GM12878 (cell line): ENCODE measurements at regions not wholly inside any gene's neighbourhood (a gene's known extent, or its start where the extent isn't known, plus 50 kb on each side); places are given as distances from the start of the nearest gene placed in this dataset.

Experiments
- ATAC-seq: fragments of 200-7000 bp; cut with Tn5 transposase; 3 replicates; pipeline ENCODE4 v1.9.1; 2020; ENCODE audit warnings: mild to moderate bottlenecking, moderate library complexity
- BruUV-seq: library from RNA; stranded (reverse); fragments of 400-500 nt; replicated peaks from 2 replicates; lab custom pipeline; 2021; lab: Mats Ljungman, UMichigan
- CTCF ChIA-PET: fragments of 300-600 bp; sonication (Branson Sonifier 250); formaldehyde crosslinking; extraction: SDS; loops from one replicate; lab custom pipeline; 2021; ENCODE audit warnings: inconsistent platforms; lab: Yijun Ruan, JAX
- POLR2A ChIA-PET: fragments of 350-600 bp; formaldehyde crosslinking; extraction: SDS; loops from one replicate; lab custom pipeline; 2021; ENCODE audit warnings: inconsistent platforms; lab: Charles Lee
- RAD21 ChIA-PET: fragments of 300-600 bp; sonication (Branson Sonifier 250); formaldehyde crosslinking; loops from one replicate; lab custom pipeline; 2023; ENCODE audit warnings: antibody characterized with exemption; ENCODE audit not compliant: unreplicated experiment; lab: Charles Lee
- SMC1A ChIA-PET: fragments of 300-600 bp; sonication (Branson Sonifier 250); formaldehyde crosslinking; loops from one replicate; lab custom pipeline; 2023; ENCODE audit not compliant: unreplicated experiment, uncharacterized antibody; lab: Charles Lee
- DNase-seq: peaks from one replicate; pipeline ENCODE4 v3.0.0-alpha.2; 2011; ENCODE audit warnings: low read depth, low spot score
- FAIRE-seq: peaks from 3 replicates; lab custom pipeline; 2011; peaks lifted over from hg19 to GRCh38; lab: Jason Lieb, UNC
- H2AFZ ChIP-seq: 2 replicates; pipeline ENCODE4 v1.6.0; 2011; ENCODE audit warnings: low read depth, low read length, control low read depth; ENCODE audit not compliant: control insufficient read depth
- H3K27ac ChIP-seq: 2 replicates; pipeline ENCODE4 v1.5.1; 2011; ENCODE audit warnings: control low read depth; ENCODE audit not compliant: control insufficient read depth, insufficient read depth
- H3K27me3 ChIP-seq, 2 experiments: replicated peaks in 1 of 2; 2 replicates each; pipeline versions ENCODE4 v1.6.0 to v1.6.1; 2011; ENCODE audit warnings: low read length in 1 of 2; ENCODE audit not compliant: control insufficient read depth in 2 of 2, insufficient read depth in 2 of 2
- H3K36me3 ChIP-seq, 2 experiments: 2 replicates each; pipeline ENCODE4 v1.5.1; 2011; ENCODE audit warnings: low read length in 1 of 2; ENCODE audit not compliant: control insufficient read depth in 2 of 2, insufficient read depth in 2 of 2
- H3K4me1 ChIP-seq: 2 replicates; pipeline ENCODE4 v1.6.1; 2011; ENCODE audit warnings: mild to moderate bottlenecking, low read length, moderate library complexity, mixed read lengths; ENCODE audit not compliant: control insufficient read depth, insufficient read depth
- H3K4me2 ChIP-seq: 2 replicates; pipeline ENCODE4 v1.6.0; 2011; ENCODE audit warnings: control low read depth; ENCODE audit not compliant: control insufficient read depth, insufficient read depth
- H3K4me3 ChIP-seq: fragments of 200-600 bp; sonication (generic); 2 replicates; pipeline ENCODE4 v1.5.1; 2016
- H3K79me2 ChIP-seq: 2 replicates; pipeline ENCODE4 v1.6.0; 2011; ENCODE audit warnings: low read length; ENCODE audit not compliant: control insufficient read depth, insufficient read depth
- H3K9ac ChIP-seq: 2 replicates; pipeline ENCODE4 v1.8.0; 2011; ENCODE audit warnings: low read length, control low read depth, mixed read lengths; ENCODE audit not compliant: control insufficient read depth, insufficient read depth
- H3K9me3 ChIP-seq: replicated peaks from 3 replicates; pipeline ENCODE4 v1.5.1; 2011; ENCODE audit warnings: mild to moderate bottlenecking, low read length; ENCODE audit not compliant: control insufficient read depth, insufficient read depth
- H4K20me1 ChIP-seq: 2 replicates; pipeline ENCODE4 v1.6.0; 2011; ENCODE audit not compliant: control insufficient read depth, insufficient read depth
- BCL11A ChIP-seq: IDR thresholded peaks from 2 replicates; pipeline ENCODE4 v1.6.1; 2011; ENCODE audit warnings: low read depth, low read length
- BRCA1 ChIP-seq: IDR thresholded peaks from 2 replicates; pipeline ENCODE4 v1.6.1; 2011; ENCODE audit warnings: low read depth, low read length, improper control_type of control experiment
- FOXM1 ChIP-seq: IDR thresholded peaks from 2 replicates; pipeline ENCODE4 v1.6.1; 2012; ENCODE audit warnings: low read depth, mild to moderate bottlenecking, inconsistent platforms, low read length, moderate library complexity
- HCFC1 ChIP-seq: fragments of 150-350 bp; IDR thresholded peaks from 2 replicates; pipeline ENCODE4 v1.6.1; 2014; ENCODE audit warnings: low read length
- HDAC2 ChIP-seq: fragments of 200-600 bp; sonication (generic); IDR thresholded peaks from 2 replicates; pipeline ENCODE4 v1.6.1; 2017
- JUND ChIP-seq: IDR thresholded peaks from 2 replicates; pipeline ENCODE4 v1.6.1; 2012; ENCODE audit warnings: low read depth, mild to moderate bottlenecking, low read length, improper control_type of control experiment, moderate library complexity
- MAX ChIP-seq: IDR thresholded peaks from 2 replicates; pipeline ENCODE4 v1.6.1; 2012; ENCODE audit warnings: low read depth, low read length, improper control_type of control experiment
- PRDM15 ChIP-seq: fragments of 450-650 bp; formaldehyde crosslinking; IDR thresholded peaks from 2 replicates; pipeline ENCODE4 v1.4.0; 2020; ENCODE audit warnings: mild to moderate bottlenecking, moderate library complexity
- RAD51 ChIP-seq: fragments of 450-650 bp; IDR thresholded peaks from 2 replicates; pipeline ENCODE4 v1.6.1; 2016; ENCODE audit warnings: moderate library complexity, mild to moderate bottlenecking, inconsistent platforms
- TARDBP ChIP-seq: IDR thresholded peaks from 2 replicates; pipeline ENCODE4 v1.6.1; 2016; ENCODE audit warnings: borderline replicate concordance
- ZNF622 ChIP-seq: fragments of 450-650 bp; IDR thresholded peaks from 2 replicates; pipeline ENCODE4 v1.6.1; 2017; ENCODE audit warnings: mild to moderate bottlenecking, inconsistent platforms
- ZNF687 ChIP-seq: fragments of 450-650 bp; IDR thresholded peaks from 2 replicates; pipeline ENCODE4 v1.6.1; 2017; ENCODE audit warnings: mild to moderate bottlenecking, moderate library complexity
- WGBS: methylation state at CpG from one replicate; pipeline ENCODE4 v1.1.6; 2016; ENCODE audit warnings: low lambda C conversion rate; ENCODE audit not compliant: insufficient replicate concordance, insufficient coverage; ENCODE audit errors: missing lambda C conversion rate; 5-methylcytosine and 5-hydroxymethylcytosine counted together
- in situ Hi-C: fragments of 300-500 bp; cut with MboI; formaldehyde crosslinking; loops from 9 replicates; pipeline ENCODE4 v1.14.3; 2018; ENCODE audit warnings: mixed read lengths
- intact Hi-C: fragments of 100-400 bp; cut with micrococcal nuclease; formaldehyde crosslinking; loops from one replicate; pipeline ENCODE4 v1.14.2; 2022; ENCODE audit not compliant: unreplicated experiment
- TF ChIP-seq, protein P1 (sequence below): fragments of 450-650 bp; formaldehyde crosslinking; IDR thresholded peaks from 2 replicates; pipeline ENCODE4 v1.4.0; 2022; ENCODE audit warnings: mild to moderate bottlenecking, moderate library complexity

DNA sequence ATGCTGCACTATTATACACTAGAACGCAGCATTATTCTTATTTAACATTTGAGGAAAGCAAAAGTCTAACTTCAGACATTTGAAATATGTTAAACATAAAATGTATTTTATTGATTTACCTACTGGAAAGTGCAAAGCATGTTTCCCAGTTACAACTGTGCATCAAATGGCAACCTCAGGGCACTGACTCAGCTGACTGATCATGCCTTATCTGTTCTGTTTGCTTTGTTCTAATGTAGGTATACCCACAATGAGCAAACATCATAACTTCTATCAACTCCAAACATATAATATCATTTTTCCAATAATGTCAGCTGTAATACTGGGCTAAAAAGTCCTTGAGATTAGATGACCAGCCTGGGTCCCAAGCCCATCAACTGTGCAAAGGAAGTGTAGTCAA, 431.0 kb downstream of the FOXG1 start (continued):
- no peak for TF ChIP-seq BCL11A
- TF ChIP-seq JUND = no peak
- no peak for TF ChIP-seq ZNF687
- TF ChIP-seq, protein P1, sequence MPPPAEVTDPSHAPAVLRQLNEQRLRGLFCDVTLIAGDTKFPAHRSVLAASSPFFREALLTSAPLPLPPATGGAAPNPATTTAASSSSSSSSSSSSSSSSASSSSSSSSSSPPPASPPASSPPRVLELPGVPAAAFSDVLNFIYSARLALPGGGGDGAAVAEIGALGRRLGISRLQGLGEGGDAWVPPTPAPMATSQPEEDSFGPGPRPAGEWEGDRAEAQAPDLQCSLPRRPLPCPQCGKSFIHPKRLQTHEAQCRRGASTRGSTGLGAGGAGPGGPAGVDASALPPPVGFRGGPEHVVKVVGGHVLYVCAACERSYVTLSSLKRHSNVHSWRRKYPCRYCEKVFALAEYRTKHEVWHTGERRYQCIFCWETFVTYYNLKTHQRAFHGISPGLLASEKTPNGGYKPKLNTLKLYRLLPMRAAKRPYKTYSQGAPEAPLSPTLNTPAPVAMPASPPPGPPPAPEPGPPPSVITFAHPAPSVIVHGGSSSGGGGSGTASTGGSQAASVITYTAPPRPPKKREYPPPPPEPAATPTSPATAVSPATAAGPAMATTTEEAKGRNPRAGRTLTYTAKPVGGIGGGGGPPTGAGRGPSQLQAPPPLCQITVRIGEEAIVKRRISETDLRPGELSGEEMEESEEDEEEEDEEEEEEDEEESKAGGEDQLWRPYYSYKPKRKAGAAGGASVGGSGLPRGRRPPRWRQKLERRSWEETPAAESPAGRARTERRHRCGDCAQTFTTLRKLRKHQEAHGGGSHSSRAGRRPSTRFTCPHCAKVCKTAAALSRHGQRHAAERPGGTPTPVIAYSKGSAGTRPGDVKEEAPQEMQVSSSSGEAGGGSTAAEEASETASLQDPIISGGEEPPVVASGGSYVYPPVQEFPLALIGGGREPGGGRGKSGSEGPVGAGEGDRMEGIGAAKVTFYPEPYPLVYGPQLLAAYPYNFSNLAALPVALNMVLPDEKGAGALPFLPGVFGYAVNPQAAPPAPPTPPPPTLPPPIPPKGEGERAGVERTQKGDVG = no peak

DNA sequence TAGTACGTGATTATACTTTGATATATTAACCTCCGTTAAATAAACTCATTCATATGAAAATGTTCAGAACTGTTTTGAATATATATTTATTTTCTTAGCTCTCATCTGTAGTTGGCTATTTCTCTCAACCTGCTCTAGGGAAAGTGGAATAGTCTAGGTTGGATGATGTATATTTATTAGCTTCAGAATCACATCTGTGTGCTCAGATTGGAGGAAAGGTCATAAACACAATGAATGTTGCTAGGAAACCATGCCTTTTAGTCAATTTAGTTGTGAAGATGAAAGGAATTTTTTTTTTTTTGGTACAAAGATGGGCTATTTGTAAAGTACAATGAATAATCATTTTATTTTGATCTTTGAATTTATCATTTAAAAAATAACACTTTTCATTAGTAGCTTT, 439.1 kb downstream of the FOXG1 start:
- ChIA-PET SMC1A (interaction anchor here (0.7 kb wide), 1 partner anchor 223 kb away, joined by 5 read pairs; no protein-coding TSS in a partner anchor), CTCF (interaction anchor here (0.6 kb wide), 1 partner anchor 83 kb away, joined by 3 read pairs; no protein-coding TSS in a partner anchor), RAD21 (no interaction called here), POLR2A (no interaction called here)
- DNase-seq (no peak), FAIRE-seq (no peak), ATAC-seq (no peak)
- Histone ChIP-seq H3K27me3 (no peaks in the 10 kb centered on the region), H3K4me3 (no peak overlapping the region), H3K36me3 (no peaks in the 10 kb centered on the region), H3K9ac (no peak overlapping the region), H3K9me3 (no peaks in the 10 kb centered on the region), H4K20me1 (no peaks in the 10 kb centered on the region), H2AFZ (no peak overlapping the region), H3K27ac (no peak overlapping the region), H3K4me2 (no peak overlapping the region), H3K79me2 (no peaks in the 10 kb centered on the region), H3K4me1 (no peaks in the 10 kb centered on the region)
- intact Hi-C loops = no loop called here
- BruUV-seq = no TSS peak
- WGBS = 45% methylated on average over 2 of the region's 2 CpGs
- in situ Hi-C loops = loop anchor here (25.0 kb wide), 1 partner anchor 443 kb away; the partner anchor contains the start of gene FOXG1
- no peak for TF ChIP-seq MAX
- no peak for TF ChIP-seq TARDBP
- TF ChIP-seq ZNF622 = no peak
- no peak for TF ChIP-seq FOXM1
- TF ChIP-seq HDAC2 = no peak
- no peak for TF ChIP-seq PRDM15 (CRISPR knock-in tag)
- TF ChIP-seq RAD51 = no peak
- no peak for TF ChIP-seq HCFC1
- TF ChIP-seq BRCA1 = no peak
